Stimulated activated CD8-positive, alpha-beta memory T cell treated with anti-CD3 and anti-CD28 coated beads, Interleukin-4, amount 100 ng/mL, for 48 hours (primary cell): ENCODE measurements at regions not wholly inside any gene's neighbourhood (a gene's known extent, or its start where the extent isn't known, plus 50 kb on each side); places are given as distances from the start of the nearest gene placed in this dataset.

Experiments used
- DNase-seq: peaks from one replicate; pipeline ENCODE4 v3.0.0-alpha.2; 2020

DNA sequence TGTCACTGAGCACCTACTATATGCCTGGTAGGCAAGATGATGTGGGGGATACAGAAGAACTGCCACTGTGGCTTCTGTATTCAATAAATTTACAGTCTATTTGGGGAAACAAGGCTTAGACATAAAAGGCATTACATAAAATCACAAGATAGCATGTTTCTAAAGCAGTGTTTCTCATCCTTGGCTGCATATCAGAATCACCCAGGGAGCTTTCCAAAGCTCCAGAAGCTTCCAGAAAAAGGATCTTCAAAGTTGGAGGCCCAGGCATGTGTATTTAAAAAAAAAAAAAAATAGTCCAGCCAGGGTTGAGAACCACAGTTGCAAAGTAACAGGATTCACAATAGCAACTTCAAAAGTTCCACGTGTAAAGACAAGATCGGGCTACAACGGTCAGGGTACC lies 112.4 kb upstream of the SPACA1 start:
- DNase-seq: no peak

DNA sequence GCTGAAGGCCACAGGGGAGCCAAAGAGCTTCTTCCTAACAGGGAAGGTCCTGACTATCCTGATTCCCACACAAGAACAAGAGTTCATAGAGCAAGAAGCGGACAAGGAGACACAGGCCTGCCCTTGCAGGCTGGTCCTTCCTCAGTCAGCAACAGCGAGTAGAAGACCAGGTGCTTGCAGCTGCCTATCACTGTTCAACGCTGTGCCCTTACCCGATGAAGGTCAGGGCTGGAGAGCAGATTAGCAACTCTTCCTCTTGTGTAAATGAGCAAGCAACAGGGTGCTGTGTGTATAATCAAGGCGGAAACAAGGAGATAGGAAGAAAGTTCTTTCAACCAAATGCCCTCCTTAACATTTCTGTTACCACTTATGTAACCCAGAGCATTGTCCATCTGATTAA lies 115.3 kb upstream of the SPACA1 start:
- DNase-seq: no peak

DNA sequence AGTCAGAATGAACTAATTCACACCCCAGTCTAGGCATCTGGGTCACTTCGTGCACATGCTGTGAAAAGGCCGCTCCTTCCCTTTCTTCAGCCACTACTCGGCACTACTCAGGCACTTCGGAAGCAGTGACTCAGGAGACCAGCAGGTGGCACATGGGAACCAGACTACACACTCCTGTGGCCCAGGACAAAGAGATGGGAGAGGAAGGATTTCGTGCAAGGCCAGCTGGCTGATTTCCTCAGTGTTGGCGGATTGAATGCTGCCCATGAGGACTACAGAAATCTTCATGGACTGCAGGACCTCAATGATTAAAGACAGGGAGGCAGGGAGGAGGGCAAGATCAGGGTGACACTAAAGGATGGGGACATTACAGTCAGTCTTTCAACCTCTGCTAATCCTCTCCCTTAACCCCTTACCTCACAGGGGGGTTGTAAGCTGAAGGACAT lies 117.8 kb upstream of the SPACA1 start:
- peak; percentile 69 for DNase-seq

DNA sequence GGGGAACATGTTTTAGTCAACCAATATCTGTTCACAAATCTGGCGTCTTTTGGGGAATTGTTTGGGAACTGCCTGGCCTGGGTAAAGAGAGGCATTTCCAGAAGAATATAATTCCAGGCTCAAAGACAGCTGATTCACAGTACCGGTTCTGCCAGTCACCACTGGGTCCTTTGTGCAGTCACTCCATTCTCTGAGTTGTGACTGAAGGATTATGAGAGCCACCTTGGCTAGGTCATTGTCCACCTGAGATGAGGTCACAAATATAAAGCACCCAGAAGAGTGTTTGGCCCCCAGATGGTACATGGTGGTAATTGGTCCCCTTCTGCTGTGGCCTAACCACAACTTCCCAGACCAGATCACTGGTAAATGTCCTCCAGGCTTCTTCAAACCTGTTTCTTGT lies 121.0 kb upstream of the SPACA1 start:
- no peak for DNase-seq

DNA sequence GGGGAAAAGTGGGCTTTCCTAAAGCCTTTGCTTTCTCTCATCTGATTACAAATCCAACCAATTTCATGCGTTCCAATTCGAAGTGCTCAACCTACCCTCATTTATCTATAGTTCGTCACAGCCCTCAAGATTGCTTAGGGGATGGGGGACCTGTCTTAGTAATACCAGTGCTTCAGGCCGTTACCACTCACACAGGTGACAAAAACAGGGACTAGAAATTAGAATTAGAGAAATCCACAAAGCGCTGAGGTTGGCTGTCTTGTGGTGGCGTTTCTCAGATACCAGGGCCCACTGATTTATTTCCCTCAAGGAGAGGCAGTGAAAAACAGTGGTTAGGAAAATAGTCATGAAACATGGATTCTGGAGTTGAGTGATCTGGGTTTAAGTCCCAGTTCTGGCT lies 121.6 kb upstream of the SPACA1 start:
- no peak for DNase-seq

DNA sequence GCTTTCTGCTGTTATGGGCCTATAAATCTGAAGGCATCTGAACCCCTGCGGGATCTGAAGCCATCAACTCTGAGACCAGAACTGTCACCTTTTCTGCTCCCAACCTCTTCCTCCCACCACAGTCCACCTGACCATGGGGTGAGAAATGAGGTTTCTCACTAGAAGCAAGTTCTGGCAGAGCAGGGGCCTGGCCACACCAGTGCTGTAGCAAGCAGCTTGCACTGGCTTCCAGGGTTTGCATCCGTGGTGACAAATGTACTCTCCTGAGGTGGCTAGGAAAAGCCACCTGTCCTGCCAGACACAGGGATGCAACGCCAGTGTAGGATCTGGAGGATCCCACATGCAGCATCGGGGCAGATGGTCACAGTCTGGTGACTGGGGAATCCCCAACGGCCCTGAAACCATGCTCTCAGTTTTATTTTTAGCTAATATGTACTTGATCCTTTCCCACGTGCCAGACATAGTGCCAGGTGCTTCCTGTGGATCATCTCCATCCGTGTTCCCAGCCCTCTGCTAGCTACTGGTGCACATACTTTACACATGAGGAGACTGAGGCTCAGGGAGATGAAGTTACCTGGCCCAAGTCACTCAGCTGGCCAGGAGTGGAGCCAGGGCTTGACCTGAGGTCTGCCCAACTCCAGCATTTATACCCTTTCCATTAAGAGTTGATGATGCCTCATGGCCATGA lies 122.1 kb upstream of the SPACA1 start:
- no peak for DNase-seq

DNA sequence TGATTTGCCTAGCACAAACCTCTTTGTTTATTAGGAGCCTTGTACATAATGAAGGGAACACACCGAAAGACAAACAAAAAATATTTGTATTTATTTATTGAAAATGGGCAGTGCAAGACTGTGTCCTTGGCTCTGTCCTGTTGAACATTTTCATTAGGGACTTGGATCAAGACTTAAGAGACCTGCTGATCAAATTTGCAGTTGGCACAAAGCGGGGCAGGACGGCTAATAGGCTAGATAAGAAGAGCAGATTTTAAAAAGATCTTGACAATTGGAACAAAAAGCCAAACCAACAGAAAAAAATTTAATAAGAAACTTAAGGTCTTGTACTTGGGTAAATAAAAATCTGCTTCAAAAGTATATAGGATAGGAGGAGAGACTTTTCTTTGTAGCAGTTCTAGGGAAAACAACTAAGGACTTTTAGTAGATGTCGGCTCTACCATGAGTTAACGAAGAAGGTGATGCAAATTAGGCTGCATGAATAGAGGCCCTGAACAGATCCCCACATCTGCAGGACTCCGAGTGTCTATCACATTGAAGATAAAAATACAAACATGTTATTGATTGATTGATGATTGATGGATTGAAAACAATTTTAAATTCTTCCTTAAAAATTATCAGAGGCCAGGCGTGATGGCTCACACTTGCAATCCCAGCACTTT lies 124.1 kb upstream of the SPACA1 start:
- no peak for DNase-seq

DNA sequence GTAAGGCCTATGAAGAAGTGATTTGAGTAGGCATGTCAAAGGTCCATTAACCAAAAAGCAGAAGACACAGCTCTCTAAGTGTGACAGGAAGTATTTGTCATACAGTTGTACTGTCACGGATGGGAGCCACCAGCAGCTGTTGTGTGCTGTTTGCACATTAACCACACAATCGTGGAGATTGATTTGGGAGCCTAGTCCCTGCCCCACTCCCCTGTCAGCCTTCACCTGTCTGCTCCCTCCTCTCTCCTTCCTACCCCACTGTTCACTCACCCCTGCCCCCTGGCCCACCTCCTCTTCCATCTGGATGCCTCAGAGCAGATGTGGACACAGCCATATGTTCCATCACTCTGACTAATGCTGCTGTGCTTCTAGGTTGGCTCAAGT lies 124.7 kb upstream of the SPACA1 start:
- DNase-seq: no peak

DNA sequence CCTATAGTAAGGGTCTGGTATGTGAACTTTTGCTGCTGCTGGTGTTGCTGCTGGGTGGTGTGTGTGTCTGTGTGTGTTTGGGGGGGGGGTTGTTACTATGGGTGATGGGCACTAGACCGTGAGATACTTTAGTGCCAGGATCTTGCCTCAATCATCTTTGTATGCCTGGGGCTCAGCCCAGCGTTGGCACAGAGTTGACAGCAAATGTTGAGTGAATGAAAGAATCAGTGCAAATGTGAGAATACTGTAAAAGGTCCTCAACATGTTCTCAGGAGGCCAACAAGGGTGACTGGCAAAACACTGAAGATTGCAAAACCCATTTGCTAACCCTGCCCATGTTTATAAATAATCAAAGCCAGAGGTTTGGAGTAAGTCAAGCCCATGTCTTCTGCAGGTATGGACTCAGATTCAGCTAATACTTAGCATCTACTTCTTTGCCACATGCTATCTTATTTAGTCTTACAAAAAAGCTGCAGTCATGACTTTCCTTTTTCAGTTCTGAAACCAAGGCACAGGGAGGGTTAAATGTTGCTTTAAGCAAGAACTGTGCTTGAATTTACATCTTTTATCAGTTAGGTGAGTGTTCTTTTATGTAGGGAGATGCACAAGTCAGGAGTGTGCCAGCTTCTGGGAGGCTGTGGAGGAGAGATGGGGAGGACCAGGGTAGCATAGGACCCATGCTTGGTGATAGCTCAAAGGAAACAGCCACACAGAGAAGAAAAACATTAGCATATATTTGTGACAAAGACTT lies 125.3 kb upstream of the SPACA1 start:
- DNase-seq: no peak

DNA sequence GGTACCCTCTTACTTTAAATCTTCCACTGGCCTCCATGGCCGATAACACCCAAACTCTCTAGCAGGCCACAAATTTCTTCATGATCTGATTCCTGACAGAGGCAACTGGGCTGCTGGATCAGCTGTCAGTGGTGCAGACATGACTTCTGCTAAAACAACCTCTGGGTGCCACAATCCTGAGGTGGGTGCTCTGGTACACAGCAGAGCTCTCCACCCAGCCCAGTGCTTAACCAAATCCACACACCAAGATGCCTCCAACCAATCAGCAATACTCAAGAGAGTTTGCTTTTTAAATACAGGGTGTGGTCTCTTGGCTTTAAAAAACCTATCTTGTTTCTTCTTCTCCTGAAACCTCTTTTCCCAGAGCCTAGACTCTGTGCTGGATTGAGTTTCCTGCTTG lies 126.6 kb upstream of the SPACA1 start:
- DNase-seq: no peak

DNA sequence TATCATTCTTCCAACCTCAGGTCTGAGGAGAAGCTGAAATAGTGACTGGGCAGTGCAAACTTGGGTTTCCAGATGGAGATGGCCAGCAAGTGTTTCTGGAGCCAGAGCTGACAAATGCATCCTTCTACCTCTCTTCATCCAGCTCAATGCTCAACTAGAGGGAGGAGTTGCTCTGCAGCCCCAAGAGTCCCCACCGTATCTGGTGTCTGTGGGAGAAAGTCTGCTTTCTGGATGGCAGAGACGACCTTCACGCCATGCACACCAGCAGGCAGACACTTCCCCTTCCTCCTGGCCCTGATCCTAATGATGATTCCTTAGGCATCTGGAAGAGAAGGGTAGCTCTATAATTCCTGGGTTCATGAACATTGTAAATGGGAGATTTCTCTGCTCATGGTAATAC lies 127.4 kb upstream of the SPACA1 start:
- no peak for DNase-seq

DNA sequence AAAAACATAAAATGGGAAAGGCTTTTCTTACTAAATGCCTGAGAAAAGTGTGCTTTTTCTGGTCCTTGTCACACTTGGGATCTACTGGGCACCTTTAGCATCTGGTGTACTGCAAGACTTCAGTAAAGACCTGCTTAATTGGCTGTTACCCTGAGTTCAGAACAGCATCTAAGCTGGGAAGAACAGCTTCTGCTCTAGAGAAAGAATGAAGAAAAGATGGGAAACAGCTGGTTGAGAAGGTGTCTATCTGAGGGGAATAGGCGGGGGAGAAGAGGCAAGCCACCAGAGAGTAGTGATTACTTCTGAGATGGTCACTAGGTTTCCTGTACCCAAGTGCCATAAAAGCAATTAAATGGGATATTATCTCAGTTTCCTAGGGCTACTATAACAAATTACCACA lies 128.2 kb upstream of the SPACA1 start:
- no peak for DNase-seq

DNA sequence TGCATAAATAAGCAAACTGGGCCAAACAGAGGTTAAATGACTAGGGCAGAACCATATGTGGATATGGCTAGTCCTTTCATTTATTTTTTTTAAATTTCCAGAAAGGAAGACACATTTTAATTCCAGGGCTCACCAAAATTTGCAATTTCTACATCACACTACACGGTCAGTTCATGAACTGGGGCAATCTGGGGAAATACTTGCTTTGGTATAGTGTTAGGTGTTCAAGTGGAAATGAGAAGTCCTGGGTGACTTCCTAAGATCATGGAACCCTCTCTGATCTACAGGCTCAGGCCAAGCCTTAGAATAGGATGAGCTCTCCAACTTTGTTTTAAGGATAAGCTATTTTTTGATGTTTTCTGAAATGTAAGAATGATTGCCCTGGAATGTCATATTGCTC lies 128.6 kb upstream of the SPACA1 start:
- no peak for DNase-seq

DNA sequence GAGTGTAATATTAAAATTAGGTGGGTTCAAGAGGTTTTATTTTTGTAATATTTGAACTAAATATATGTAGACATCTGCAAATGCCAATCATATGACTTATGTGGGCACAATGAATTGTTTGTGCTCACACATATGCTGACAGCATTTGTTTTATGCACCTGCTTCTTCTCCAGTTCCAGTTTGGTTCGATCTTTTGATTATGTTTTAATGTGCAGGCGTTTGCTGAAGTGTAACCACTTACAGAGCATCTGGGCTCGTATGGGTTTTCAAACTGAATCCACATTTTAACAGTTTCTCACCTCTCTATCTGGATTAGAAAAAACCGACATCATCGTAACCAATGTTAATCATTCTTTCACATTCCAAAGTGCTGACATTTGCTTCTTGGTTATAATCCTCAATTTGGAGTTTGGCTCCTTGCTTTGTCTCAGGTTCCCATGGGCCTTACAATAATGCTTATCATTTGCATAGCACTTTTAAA lies 129.1 kb upstream of the SPACA1 start:
- DNase-seq: no peak

DNA sequence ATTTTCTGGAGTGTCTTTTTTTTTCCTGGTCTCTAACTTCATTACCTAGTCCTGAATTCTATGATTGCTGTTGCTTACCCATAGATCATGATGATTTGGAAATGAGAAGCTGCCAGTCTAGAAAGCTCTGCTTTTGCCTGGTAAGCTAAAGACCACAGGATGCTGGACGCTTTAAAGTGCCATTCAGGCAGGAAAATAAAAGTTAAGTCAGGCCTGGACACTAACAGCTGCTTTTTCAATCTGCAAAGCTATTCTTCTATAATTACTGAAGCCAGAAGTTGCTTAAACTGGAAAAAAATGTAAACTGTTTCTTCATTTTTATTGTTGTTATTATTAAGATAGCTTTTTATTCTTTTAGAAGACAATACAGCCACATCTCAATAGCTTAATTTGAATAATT lies 129.8 kb upstream of the SPACA1 start:
- DNase-seq: no peak

DNA sequence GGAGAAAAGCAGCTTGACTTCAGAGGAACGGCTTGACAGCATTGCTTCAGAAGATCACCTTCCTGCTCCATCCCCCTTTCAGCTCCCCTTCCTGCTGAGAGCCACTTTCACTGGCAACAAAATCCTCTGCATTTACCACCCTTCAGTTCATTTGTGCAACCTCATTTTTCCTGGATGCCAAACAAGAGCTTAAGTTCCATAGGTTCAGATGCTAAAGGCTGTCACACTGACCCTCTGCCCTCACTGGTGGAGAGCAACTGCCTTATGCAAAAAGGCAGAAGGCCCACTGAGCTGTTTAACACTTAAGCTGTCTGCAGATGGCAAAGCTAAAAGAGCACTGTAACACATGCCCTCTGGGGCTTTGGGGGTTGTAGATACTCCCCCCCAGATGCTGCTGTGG lies 131.2 kb upstream of the SPACA1 start:
- no peak for DNase-seq

DNA sequence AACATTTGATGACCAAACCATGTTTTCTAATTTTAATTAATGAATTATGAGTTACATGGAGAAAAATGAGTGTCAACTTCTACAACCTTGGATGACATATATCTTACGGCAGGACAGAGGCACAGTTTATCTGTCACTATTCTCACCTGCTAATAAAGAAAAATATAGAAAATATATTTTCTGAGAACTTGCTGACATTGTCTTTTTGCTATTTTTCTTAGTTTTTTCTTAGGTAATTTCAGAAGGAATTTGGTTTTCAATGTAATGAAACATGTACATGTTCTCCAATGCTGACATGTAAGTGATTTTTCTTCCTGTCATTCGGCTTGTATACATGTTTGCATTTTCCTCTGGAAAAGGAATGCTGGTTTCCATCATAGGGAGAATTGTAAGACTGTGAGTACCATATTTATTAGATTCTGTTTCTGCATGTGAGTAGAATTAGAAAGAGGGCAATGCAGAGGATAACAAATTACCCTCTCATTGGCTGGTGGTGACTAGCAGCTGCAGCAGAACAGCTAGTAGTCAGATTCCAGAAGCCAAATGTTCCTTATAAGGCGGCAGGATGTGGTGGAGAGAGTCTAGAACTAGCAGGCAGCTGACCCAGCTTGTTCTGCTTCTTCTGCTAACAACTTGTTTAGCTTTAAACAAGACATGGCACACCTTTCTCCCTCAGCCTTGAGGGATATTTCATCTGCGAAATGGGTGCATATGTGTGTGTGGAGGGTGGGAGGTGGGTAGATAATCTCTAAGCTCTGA lies 132.8 kb upstream of the SPACA1 start:
- no peak for DNase-seq

DNA sequence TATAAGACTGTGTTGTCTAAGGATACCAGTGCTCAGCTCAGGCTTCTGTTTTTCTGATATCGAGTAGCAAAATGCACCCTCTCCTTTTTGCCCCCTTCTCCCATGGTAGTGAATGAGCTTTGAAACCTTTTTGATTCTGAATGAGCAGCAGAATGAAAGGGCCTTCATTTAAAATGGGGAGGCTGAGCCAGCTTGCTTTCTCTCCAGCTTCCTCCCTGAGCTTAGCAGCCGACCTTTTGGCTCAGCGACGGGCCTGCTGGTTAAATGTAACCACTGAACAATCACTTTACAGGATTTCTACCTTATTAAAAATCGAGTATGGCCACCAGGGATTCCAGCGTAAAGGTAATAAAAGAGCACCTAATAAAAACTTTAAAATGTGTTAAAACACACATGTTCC lies 133.7 kb upstream of the SPACA1 start:
- DNase-seq: no peak

DNA sequence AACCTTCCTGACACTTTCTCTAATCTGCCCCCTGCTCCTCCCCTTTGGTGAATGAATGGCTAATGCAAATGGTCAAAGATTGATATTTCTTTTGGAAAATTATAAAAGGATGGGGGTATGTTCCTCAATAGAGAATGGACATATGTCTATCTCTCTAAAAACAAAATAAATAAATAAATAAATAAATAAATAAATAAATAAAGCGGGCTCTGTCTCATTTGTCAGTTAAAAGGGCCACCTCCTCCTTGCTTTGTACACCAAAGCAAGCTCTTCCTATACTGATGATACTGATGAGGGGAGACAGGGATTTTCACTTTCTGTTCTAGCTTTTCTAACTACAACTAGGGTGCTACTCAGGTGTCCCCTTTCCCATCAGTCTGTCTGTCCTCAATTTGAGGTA lies 135.5 kb upstream of the SPACA1 start:
- DNase-seq: no peak

DNA sequence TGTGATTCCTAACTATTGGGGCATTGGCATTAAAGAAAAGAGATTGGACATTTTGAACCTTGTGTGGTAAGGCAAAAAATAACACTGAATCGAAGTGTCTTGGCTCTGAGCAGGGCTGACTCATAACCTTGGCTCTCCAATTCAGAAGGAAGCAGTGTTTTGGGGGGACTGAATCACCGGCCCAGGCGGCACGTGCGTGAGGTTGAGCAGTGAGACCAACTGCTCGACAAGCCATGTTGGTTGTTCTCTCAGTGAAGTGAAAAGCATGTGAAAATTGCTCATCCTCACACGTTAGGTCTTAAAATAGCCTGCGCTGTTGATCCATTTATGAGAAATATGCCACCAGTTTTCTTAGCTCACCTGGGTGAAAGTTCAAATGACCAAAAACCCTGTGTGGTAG lies 137.8 kb upstream of the SPACA1 start:
- DNase-seq: peak; percentile 67

DNA sequence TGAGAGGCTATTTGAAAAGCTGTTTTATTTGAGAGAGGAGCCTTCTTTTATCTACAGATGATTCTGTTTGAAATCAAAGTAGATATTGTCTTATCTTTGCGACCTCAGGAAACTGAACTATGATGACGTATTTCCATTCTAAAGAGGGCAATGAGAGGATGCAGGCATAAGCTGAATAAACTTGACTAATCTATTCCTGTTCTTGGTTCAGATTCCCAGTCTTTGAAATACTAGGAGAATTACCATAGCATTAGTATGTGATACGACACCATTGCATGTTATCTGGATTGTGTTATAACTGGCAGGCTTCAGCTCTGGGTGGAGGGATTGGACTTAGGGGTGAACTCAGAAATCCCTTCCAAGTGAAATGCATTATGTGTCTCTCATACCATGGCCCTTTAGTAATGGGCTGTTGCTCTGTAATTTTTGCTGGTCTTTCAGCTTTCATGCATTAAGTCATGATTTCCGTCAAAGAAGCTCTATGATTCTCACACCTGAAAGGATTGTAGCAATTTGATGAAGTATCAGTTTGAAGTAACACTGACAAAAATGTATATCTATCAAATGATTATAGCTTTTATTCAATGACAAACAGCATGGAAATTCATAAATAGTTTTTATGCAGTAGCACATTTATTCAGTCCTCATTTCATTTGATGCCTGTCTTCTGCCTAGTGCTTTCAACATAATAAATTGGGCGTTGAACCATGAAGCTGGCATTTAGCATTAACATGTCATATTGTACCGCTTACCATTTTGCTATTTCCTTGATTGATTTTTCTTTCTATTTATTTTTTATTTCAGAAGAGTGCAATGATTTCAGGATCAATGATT lies 138.4 kb upstream of the SPACA1 start:
- DNase-seq: no peak

DNA sequence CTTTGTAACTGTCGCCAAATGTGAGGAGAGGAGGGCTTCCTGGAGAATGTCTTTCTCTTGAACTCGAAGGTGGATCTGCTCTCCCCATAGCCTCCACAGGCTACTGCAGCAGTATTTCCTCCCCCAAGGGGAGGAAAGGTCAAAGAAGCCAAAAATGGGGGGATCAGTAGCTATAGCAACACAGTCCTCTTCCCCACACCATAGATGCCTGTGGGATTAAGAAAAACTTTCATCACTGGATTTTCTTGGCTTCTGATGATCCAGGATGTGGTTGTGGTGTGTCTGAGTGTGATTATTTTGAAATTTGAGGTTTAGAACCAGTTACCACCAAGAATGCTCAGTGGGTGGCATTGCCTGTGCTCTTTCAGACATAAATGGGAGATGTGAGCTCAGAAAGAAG lies 140.1 kb upstream of the SPACA1 start:
- no peak for DNase-seq
